GM19455 (cell line): ENCODE measurements at regions not wholly inside any gene's neighbourhood (a gene's known extent, or its start where the extent isn't known, plus 50 kb on each side); places are given as distances from the start of the nearest gene placed in this dataset.
A peak's percentile ranks its signal among the peaks of the same experiment; 100 is the strongest.
"Not testable (repeated sequence)": the region's sequence is repeated elsewhere in the genome, so short reads cannot be mapped to it uniquely, and the experiment has no call there.

Source experiments
- ATAC-seq: cut with Tn5 transposase; IDR thresholded peaks from one replicate; pipeline ENCODE4 v1.9.1; 2021; ENCODE audit not compliant: unreplicated experiment

GRCh38 chr2:13660231-13660630 is 943.5 kb downstream of the TRIB2 start:
- no peak for ATAC-seq

- ATAC-seq = no peak
These were observed 945.3 kb downstream of the TRIB2 start for GRCh38 chr2:13662055-13662454.

GRCh38 chr2:13666582-13667414 is 950.1 kb downstream of the TRIB2 start:
- peak; percentile 81 for ATAC-seq

GRCh38 chr2:13667415-13667757 is 950.6 kb downstream of the TRIB2 start:
- peak; percentile 25 for ATAC-seq

- no peak for ATAC-seq
These were observed 952.9 kb downstream of the TRIB2 start for GRCh38 chr2:13669607-13670006.

GRCh38 chr2:13673821-13674220 is 957.1 kb downstream of the TRIB2 start:
- ATAC-seq = not testable (repeated sequence)

GRCh38 chr2:13676269-13676668 is 956.2 kb upstream of the LRATD1 start:
- ATAC-seq = no peak

- ATAC-seq = no peak
These were observed 950.6 kb upstream of the LRATD1 start for GRCh38 chr2:13681936-13682335.

GRCh38 chr2:13682540-13683272 is 949.8 kb upstream of the LRATD1 start:
- ATAC-seq = no peak

- no peak for ATAC-seq
These were observed 946.3 kb upstream of the LRATD1 start for GRCh38 chr2:13686262-13686661.

- no peak for ATAC-seq
These were observed 937.8 kb upstream of the LRATD1 start for GRCh38 chr2:13694673-13695072.

- no peak for ATAC-seq
These were observed 935.9 kb upstream of the LRATD1 start for GRCh38 chr2:13696601-13697000.

- ATAC-seq = no peak
These were observed 933.7 kb upstream of the LRATD1 start for GRCh38 chr2:13698847-13699246.

GRCh38 chr2:13699939-13700338 is 932.6 kb upstream of the LRATD1 start:
- ATAC-seq = not testable (repeated sequence)

GRCh38 chr2:13711154-13711553 is 921.4 kb upstream of the LRATD1 start:
- ATAC-seq = no peak

- no peak for ATAC-seq
These were observed 918.1 kb upstream of the LRATD1 start for GRCh38 chr2:13714466-13714865.

- no peak for ATAC-seq
These were observed 906.6 kb upstream of the LRATD1 start for GRCh38 chr2:13725945-13726344.

GRCh38 chr2:13745330-13745729 is 887.2 kb upstream of the LRATD1 start:
- ATAC-seq = no peak

GRCh38 chr2:13751955-13752354 is 880.6 kb upstream of the LRATD1 start:
- no peak for ATAC-seq

GRCh38 chr2:13758412-13758811 is 874.1 kb upstream of the LRATD1 start:
- ATAC-seq = no peak

- no peak for ATAC-seq
These were observed 864.2 kb upstream of the LRATD1 start for GRCh38 chr2:13768274-13768673.

- no peak for ATAC-seq
These were observed 862.2 kb upstream of the LRATD1 start for GRCh38 chr2:13770279-13770678.
